ENCODE measurements at regions not wholly inside any gene's neighbourhood (a gene's known extent, or its start where the extent isn't known, plus 50 kb on each side); places are given as distances from the start of the nearest gene placed in this dataset.

DNA sequence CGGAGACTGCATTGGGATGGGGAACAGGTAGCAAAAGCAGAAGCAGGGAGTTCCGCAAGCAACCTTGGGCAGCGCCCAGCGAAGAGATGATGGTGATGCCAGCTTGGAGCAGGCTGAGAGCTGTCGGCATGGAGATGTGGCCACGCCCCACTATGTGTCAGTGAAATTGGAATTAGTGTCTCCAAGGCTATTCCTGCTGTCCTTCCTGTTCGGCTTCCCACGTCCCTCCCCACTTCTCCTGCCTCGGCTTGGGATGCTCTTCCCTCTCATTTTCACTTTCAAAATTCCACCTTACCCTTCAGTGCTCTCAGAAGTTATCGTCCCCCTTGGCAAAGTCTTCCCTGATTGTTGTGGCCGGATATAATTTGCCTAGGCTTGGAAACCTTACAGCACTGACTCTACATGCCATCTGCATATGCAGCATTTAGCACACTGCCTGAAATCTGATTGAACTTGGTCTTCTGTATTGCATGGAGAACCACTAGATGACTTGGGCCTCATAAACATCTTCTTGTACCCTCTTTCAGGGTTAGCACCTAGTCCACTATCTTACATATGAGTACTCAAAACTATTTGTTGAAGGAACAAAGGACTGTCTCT, 270.7 kb upstream of the RUNX1 start:
- Histone ChIP-seq H3K27me3 (no peaks in the 10 kb centered on the region), H3K9me3 (no peaks in the 10 kb centered on the region), H3K27ac (no peak overlapping the region), H3K4me1 (peaks cover 0 to 8% (median 0%) of the 10 kb centered on the region in 4 donors), H3K36me3 (no peaks in the 10 kb centered on the region), H3K4me3 (no peak overlapping the region)
- 86 to 92% methylated on average over 11 of the region's 11 CpGs for WGBS, 2 donors
- DNase-seq (no peak), ATAC-seq (ENCODE audit: low FRiP score in 2 of 2) (no peak)
- TF ChIP-seq EP300 (IDR thresholded peaks at IDR 0.05) (no peak), POLR2A (IDR thresholded peaks at IDR 0.05) (no peak), POLR2AphosphoS5 (IDR thresholded peaks at IDR 0.05) (no peak)
- TF ChIP-seq, protein P1, sequence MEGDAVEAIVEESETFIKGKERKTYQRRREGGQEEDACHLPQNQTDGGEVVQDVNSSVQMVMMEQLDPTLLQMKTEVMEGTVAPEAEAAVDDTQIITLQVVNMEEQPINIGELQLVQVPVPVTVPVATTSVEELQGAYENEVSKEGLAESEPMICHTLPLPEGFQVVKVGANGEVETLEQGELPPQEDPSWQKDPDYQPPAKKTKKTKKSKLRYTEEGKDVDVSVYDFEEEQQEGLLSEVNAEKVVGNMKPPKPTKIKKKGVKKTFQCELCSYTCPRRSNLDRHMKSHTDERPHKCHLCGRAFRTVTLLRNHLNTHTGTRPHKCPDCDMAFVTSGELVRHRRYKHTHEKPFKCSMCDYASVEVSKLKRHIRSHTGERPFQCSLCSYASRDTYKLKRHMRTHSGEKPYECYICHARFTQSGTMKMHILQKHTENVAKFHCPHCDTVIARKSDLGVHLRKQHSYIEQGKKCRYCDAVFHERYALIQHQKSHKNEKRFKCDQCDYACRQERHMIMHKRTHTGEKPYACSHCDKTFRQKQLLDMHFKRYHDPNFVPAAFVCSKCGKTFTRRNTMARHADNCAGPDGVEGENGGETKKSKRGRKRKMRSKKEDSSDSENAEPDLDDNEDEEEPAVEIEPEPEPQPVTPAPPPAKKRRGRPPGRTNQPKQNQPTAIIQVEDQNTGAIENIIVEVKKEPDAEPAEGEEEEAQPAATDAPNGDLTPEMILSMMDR (IDR thresholded peaks at IDR 0.05): no peak

DNA sequence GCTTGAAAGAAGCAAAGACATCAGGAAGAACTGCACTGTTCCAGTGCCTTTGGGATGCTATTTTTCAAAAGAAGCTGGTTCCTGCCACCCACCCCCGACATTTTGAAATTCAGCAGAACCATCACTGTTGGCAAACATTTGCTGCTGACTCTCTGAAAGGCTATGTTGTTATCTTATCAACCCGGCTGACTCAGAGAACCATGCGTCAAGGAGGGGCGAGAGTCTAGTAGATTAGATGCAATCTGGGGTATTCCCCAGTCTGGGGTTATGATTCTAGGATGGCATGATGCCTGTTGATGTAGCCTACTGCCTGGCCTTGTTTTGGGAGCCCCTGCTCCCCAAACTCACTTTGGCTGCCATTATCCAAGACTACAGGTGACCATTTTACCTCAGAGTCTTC, 267.8 kb upstream of the RUNX1 start:
- 67 to 82% methylated on average over 4 of the region's 4 CpGs for WGBS, 2 donors
- H3K36me3 ChIP-seq: no peaks in the 10 kb centered on the region
- DNase-seq: no peak
- no peak overlapping the region for H3K4me3 ChIP-seq
- TF ChIP-seq POLR2A (IDR thresholded peaks at IDR 0.05) (no peak), POLR2AphosphoS5 (IDR thresholded peaks at IDR 0.05) (no peak), EP300 (IDR thresholded peaks at IDR 0.05) (no peak)
- TF ChIP-seq, protein P1 (IDR thresholded peaks at IDR 0.05): no peak
- no peak for ATAC-seq (ENCODE audit: low FRiP score in 2 of 2)
- H3K9me3 ChIP-seq: no peaks in the 10 kb centered on the region
- no peaks in the 10 kb centered on the region for H3K4me1 ChIP-seq
- H3K27me3 ChIP-seq: no peaks in the 10 kb centered on the region
- no peak overlapping the region for H3K27ac ChIP-seq

DNA sequence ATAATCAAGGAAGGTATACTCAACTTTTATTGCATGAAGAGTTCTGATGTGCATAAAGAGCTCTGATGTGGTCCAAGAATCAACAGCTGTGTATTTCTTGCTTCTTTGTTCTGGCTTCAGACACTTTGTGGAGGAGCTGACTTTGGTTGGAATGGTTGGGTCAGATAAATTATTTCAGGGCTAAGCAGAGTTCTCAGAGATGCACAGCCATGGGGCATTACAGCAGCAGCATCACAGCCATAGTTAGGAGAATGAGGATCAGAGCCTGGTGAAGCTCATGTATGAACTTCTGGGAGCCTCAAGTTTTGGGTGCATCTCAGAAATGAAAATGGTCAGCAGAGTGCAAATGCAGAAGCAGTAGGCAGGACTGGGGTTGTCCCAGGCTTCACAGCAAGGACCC, 267.4 kb upstream of the RUNX1 start:
- Histone ChIP-seq H3K9me3 (no peaks in the 10 kb centered on the region), H3K4me1 (no peaks in the 10 kb centered on the region), H3K4me3 (no peak overlapping the region), H3K36me3 (no peaks in the 10 kb centered on the region), H3K27me3 (no peaks in the 10 kb centered on the region), H3K27ac (no peak overlapping the region)
- DNase-seq (no peak), ATAC-seq (ENCODE audit: low FRiP score in 2 of 2) (no peak)
- TF ChIP-seq POLR2A (IDR thresholded peaks at IDR 0.05): no peak
- TF ChIP-seq, protein P1 (IDR thresholded peaks at IDR 0.05): no peak
- no peak for TF ChIP-seq EP300 (IDR thresholded peaks at IDR 0.05)
- TF ChIP-seq POLR2AphosphoS5 (IDR thresholded peaks at IDR 0.05): no peak

DNA sequence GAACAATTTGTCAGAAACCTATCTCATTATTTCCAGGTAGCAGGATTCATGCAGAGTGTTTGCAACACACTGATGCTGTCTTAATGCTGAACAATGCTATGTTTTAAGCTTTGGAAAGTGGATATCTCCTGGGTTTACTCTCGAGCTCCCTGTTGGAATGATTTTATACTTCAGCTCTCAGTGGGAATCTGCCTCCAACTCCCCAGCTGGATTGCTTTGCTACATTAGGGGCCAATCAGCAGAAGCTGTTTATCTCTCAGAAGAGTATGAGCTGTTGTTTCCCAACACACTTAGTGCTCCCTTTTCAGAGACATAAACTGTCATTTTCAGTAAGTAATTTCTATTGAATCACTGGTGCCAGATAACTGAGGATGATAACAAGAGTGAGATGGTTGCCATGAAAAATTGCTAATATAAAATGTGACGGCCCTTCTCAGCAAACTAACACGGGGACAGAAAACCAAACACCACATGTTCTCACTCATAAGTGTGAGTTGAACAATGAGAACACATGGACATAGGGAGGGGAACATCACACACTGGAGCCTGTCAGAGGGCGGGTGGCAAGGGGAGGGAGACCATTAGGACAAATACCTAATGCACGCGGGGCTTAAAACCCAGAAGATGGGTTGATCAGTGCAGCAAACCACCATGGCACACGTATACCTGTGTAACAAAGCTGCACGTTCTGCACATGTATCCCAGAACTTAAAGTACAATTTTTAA, 265.9 kb upstream of the RUNX1 start:
- 78 to 80% methylated on average over 8 of the region's 8 CpGs for WGBS, 2 donors

More for the DNA sequence above, 265.9 kb upstream of the RUNX1 start:
- Histone ChIP-seq H3K4me1 (no peaks in the 10 kb centered on the region), H3K4me3 (no peak overlapping the region), H3K9me3 (no peaks in the 10 kb centered on the region), H3K27me3 (no peaks in the 10 kb centered on the region), H3K27ac (no peak overlapping the region), H3K36me3 (no peaks in the 10 kb centered on the region)
- no peak for TF ChIP-seq EP300 (IDR thresholded peaks at IDR 0.05)
- TF ChIP-seq, protein P1 (IDR thresholded peaks at IDR 0.05): no peak
- no peak for TF ChIP-seq POLR2AphosphoS5 (IDR thresholded peaks at IDR 0.05)
- TF ChIP-seq POLR2A (IDR thresholded peaks at IDR 0.05): no peak
- DNase-seq (no peak), ATAC-seq (ENCODE audit: low FRiP score in 2 of 2) (no peak)

Data from upper lobe of left lung (tissue), 6 donors.